ENCODE measurements at regions not wholly inside any gene's neighbourhood (a gene's known extent, or its start where the extent isn't known, plus 50 kb on each side); places are given as distances from the start of the nearest gene placed in this dataset.

DNA sequence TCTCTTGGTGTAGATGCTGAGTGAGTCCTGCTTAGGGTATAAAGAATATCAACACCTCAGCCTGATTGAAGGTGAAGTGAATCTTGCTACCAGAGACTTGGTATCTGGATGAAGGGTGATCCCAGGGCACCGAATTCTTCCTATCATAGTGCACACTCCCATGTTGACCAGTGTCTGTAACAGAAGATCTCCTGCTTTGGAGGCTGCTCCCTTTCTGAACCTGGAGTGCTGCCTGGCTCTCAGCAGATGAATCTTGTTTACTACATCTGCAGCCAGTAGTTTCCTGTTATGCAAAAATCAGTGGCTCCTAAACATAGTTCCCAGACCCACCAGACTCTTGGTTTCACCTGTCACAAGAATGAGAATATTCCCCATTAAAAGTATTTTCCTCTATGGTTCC is 191.7 kb upstream of the GK2 start:
- Histone ChIP-seq H3K9me1 (ENCODE audit: insufficient read depth, low read length) (no peaks in the 10 kb centered on the region; the same call in 1 of the 2 replicates), H4K8ac (ENCODE audit: low read depth in 2 of 2, low read length in 2 of 2) (no peak overlapping the region), H3K4me2 (ENCODE audit: low read depth, low read length) (no peak overlapping the region), H2AK5ac (ENCODE audit: low read depth, low read length) (no peak overlapping the region), H2BK15ac (ENCODE audit: low read depth, low read length) (no peak overlapping the region), H3K79me1 (ENCODE audit: low read depth in 1 of 2, low read length in 2 of 2) (no peaks in the 10 kb centered on the region), H4K20me1 (ENCODE audit: insufficient read depth, low read length) (no peaks in the 10 kb centered on the region), H3K4me3 (ENCODE audit: insufficient read depth, low read depth, low read length) (no peak overlapping the region), H2BK5ac (ENCODE audit: low read depth, low read length, poor library complexity, severe bottlenecking) (no peak overlapping the region), H3K27me3 (ENCODE audit: control insufficient read depth, insufficient read depth, low read length) (no peaks in the 10 kb centered on the region; the same call in 1 of the 2 replicates), H3K56ac (ENCODE audit: extremely low read depth, insufficient read depth, low read length) (no peak overlapping the region), H3K36me3 (ENCODE audit: control insufficient read depth, insufficient read depth, low read length) (no peaks in the 10 kb centered on the region), H3K9me3 (ENCODE audit: control insufficient read depth, insufficient read depth, low read length) (no peaks in the 10 kb centered on the region), H2AFZ (replicated peaks; ENCODE audit: low read length, poor library complexity) (no peak overlapping the region), H3K4me1 (ENCODE audit: control insufficient read depth, insufficient read depth, low read length) (no peaks in the 10 kb centered on the region), H2BK120ac (ENCODE audit: low read depth, low read length) (no peak overlapping the region), H3K4ac (ENCODE audit: low read depth, low read length) (no peak overlapping the region), H4K5ac (ENCODE audit: low read depth, low read length) (no peak overlapping the region), H3K14ac (replicated peaks; ENCODE audit: low read depth, low read length) (no peak overlapping the region), H2AK9ac (replicated peaks; ENCODE audit: low read depth, low read length, poor library complexity) (no peak overlapping the region), H3K27ac (ENCODE audit: insufficient read depth, low read length) (no peak overlapping the region), H3K18ac (ENCODE audit: low read depth, low read length) (no peak overlapping the region), H3K9ac (ENCODE audit: low read depth, low read length) (no peak overlapping the region), H4K91ac (ENCODE audit: insufficient read depth, low read depth, low read length) (no peak overlapping the region), H2BK20ac (ENCODE audit: low read depth, low read length) (no peak overlapping the region), H3K23ac (ENCODE audit: low read depth, low read length) (no peak overlapping the region)
- DNase-seq (no peak), ATAC-seq (ENCODE audit: low read depth) (no peak)
- WGBS, 2 experiments (ENCODE audit: extremely low coverage in 2 of 2, insufficient read length in 1 of 2): no CpG with 5 or more reads among the region's 1 CpG
- POLR2A ChIA-PET (ENCODE audit: unreplicated experiment): no interaction called here
- BruUV-seq (replicated peaks): no TSS peak
- CTCF ChIA-PET: no interaction called here
- in situ Hi-C loops (cut with MboI; ENCODE audit: low sequenced_read_pairs): no loop called here
- dilution Hi-C loops (cut with HindIII; ENCODE audit: low sequenced_read_pairs, unreplicated experiment): no loop called here
- TF ChIP-seq, protein P1, sequence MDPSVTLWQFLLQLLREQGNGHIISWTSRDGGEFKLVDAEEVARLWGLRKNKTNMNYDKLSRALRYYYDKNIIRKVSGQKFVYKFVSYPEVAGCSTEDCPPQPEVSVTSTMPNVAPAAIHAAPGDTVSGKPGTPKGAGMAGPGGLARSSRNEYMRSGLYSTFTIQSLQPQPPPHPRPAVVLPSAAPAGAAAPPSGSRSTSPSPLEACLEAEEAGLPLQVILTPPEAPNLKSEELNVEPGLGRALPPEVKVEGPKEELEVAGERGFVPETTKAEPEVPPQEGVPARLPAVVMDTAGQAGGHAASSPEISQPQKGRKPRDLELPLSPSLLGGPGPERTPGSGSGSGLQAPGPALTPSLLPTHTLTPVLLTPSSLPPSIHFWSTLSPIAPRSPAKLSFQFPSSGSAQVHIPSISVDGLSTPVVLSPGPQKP (IDR thresholded peaks at IDR 0.05; ENCODE audit: borderline replicate concordance, low read depth, low read length): no peak
- no peak for TF ChIP-seq POLR2A (IDR thresholded peaks at IDR 0.05; ENCODE audit: low read depth, low read length)
- TF ChIP-seq, protein P2, sequence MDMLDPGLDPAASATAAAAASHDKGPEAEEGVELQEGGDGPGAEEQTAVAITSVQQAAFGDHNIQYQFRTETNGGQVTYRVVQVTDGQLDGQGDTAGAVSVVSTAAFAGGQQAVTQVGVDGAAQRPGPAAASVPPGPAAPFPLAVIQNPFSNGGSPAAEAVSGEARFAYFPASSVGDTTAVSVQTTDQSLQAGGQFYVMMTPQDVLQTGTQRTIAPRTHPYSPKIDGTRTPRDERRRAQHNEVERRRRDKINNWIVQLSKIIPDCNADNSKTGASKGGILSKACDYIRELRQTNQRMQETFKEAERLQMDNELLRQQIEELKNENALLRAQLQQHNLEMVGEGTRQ (IDR thresholded peaks at IDR 0.05; ENCODE audit: low read depth, low read length): no peak
- TF ChIP-seq MXI1 (IDR thresholded peaks at IDR 0.05; ENCODE audit: borderline replicate concordance, low read depth, low read length): no peak
- no peak for TF ChIP-seq BHLHE40 (IDR thresholded peaks at IDR 0.05; ENCODE audit: low read depth, low read length)
- no peak for TF ChIP-seq RAD21 (IDR thresholded peaks at IDR 0.05; ENCODE audit: low read length)
- intact Hi-C loops (cut with micrococcal nuclease): no loop called here

Data from IMR-90 (cell line).